ENCODE measurements at regions not wholly inside any gene's neighbourhood (a gene's known extent, or its start where the extent isn't known, plus 50 kb on each side); places are given as distances from the start of the nearest gene placed in this dataset.
"Not testable (repeated sequence)": the region's sequence is repeated elsewhere in the genome, so short reads cannot be mapped to it uniquely, and the experiment has no call there.

- DNase-seq = no peak
Measured at GRCh38 chr6:84344005-84344404, 116.6 kb upstream of the CEP162 start.

DNA sequence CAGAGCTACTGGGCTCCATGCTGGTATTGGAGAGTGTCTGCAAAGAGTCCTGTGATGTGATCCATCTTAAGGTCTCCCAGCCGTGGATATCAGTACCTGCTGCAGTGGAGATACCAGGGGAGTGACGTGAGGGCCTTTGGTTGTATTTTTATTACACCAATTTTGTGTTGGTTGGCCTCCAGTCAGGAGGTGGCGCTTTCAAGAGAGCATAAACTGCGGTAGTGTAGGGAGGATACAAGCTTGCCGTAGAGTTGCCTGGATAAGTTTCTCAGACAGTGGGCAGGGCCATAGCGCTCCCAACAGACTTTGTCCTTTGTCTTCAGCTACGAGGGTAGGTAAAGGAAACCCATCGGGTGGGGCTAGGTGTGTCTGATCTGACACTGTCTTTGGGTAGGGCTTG, 113.0 kb upstream of the CEP162 start:
- no peak for DNase-seq

DNA sequence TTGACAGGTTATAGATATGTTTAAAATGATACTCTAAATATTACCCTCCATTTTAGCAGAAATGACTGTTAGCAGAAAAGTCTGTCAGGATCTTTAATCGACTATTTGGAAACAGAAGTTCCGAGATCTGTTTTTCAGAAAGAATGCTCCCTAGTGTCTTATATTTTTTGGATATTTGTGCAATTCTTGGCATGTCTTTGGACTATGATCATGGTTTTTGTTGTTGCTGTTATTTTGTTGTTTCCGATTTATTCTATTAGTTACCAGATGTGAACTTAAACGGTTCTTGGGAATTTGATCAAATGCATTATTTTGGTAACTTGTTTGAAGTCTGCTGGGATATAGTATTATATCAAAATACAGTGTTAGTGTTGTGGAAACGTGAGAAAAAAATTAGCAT, 106.4 kb upstream of the CEP162 start:
- DNase-seq = no peak

GRCh38 chr6:84332139-84333034, 104.9 kb upstream of the CEP162 start:
- DNase-seq = no peak

GRCh38 chr6:84330325-84330724, 102.9 kb upstream of the CEP162 start:
- DNase-seq = no peak

- no peak for DNase-seq
Measured at GRCh38 chr6:84329516-84329915, 102.1 kb upstream of the CEP162 start.

- DNase-seq = no peak
Measured at GRCh38 chr6:84329077-84329476, 101.6 kb upstream of the CEP162 start.

DNA sequence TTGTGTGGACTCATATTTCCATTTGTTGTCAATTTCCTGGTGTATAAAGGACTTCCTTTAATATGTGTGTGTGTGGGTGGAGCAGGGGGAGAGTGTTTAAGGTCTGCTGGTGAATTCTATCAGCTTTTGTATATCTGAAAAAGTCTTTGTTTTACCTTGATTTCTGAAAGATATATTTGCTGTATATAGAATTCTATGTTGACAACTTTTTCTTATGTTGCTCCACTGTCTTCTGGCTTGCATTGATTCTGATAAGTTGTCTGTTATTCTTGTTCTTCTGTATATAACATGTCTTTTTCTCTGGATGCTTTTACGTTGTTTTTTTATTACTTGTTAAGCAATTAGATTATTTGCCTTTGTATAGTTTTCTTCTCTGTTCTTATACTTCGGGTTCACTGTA, 90.0 kb upstream of the CEP162 start:
- DNase-seq = no peak

DNA sequence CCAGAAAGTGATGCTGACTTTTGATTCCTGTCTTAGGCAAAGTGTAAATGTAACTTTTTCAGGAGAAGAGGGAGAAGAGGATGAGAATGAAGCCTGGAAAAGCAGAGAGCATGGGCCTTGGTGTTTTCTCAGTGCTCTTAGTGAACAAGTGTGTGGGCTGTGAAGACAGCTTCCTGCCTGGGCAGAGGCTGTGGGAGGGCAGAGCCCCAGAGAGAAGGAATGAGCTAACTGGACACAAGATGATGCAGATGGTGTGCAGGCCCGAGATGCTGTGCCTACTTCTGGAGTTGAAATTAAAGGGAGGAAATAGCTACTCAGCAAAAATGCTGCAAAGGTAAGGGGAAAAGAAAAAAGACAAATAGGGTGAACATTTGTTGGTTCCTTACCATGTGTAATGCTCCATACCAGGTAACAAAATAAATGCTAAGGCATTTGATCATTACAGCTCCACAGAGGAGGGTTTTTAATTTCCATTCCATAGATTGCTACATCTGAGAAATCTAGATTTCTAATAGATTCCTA, 87.0 kb upstream of the CEP162 start:
- no peak for DNase-seq

DNA sequence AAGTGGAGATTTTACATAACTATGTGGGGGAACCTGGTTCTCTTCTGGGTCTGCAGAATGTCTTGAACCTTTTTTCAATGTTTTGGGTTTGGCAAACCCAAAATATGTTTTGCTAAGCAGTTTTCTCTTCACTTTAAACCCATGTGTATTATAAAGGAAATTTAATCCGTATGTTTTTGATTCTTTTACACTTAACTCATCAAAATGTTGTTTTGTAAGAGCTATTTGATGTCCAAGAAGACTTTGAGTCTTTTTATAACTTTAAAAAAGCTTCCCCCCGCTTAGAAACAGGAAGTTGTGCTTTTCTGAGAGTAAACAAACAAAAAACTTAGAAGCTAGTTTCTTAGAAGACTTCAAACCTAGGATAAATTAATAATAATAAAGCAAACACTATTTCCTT, 81.9 kb upstream of the CEP162 start:
- no peak for DNase-seq

DNA sequence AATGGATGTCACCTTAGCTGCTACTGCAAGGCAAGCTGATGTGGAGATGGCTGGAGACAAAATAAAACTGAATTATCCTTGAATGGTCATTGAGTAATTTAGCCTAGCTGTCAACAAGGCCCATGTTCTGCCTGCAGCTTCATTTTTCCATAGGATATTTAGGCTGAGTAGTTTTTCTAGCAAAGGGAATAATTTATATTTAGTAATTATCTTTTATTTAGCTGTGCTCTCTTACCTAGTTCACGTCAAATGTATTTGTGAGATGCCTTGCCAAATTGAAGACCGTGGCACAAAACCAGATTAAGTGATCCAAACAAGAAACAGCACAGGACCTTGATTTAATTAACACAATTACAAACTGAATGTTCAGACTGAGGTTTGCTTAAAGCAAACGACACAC, 77.4 kb upstream of the CEP162 start:
- no peak for DNase-seq

GRCh38 chr6:84291033-84291432, 63.6 kb upstream of the CEP162 start:
- DNase-seq = not testable (repeated sequence)

GRCh38 chr6:84284428-84285049, 57.1 kb upstream of the CEP162 start:
- no peak for DNase-seq

DNA sequence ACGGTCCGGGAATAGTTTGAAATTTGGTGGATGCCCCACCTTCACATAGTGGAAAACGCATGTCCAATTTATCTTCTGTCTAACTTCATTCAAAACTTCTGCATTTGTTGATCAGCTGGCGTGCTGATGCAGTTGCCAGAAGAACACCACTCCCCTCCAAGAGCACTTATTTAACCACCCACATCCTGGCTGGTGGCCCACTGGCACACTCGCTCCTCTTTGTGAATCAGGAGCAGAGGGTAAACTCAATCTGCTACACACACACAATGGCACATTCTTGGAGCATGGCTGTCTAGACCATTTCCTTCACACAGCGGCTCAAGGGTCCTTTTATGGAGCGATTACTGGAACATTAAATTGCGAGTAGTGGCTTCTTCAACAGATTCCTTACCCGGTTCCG, 55.1 kb upstream of the CEP162 start:
- DNase-seq = no peak

- DNase-seq = no peak
Measured at GRCh38 chr6:84280639-84281038, 53.2 kb upstream of the CEP162 start.

DNA sequence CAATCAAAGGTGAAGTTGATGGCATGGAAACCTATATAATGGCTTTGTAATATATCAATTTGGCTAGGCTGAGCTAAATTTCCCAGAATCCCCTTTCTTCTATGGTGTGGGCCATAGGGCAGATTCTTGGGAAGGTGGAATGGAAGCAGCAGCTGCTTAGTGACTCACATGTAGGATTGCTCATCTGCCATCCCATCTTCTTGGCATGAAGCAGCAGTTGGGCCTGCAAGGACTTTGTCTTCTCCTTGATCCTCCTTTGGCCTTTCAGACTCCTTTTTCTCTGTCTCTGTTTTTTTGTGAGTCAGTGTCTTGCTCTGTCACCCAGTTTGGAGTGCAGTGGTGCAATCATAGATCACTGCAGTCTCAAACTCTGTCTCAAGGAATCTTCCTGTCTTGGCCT, 52.6 kb upstream of the CEP162 start:
- no peak for DNase-seq

- no peak for DNase-seq
Measured at GRCh38 chr6:84278321-84278998, 51.0 kb upstream of the CEP162 start.
